Body of pancreas (tissue), 4 donors: ENCODE measurements at regions not wholly inside any gene's neighbourhood (a gene's known extent, or its start where the extent isn't known, plus 50 kb on each side); places are given as distances from the start of the nearest gene placed in this dataset.
"Not testable (repeated sequence)": the region's sequence is repeated elsewhere in the genome, so short reads cannot be mapped to it uniquely, and the experiment has no call there.

ENCODE experiments used
- CTCF ChIP-seq, 7 experiments: fragments of 450-650 bp in 4 of 7; fragments of 200-600 bp in 3 of 7; sonication (generic) in 3 of 7; IDR thresholded peaks; one replicate each; pipeline ENCODE4 v1.5.1; 2016 to 2019; ENCODE audit warnings: antibody characterized with exemption in 7 of 7
- POLR2A ChIP-seq, 3 donors: fragments of 450-650 bp; IDR thresholded peaks; one replicate each; pipeline ENCODE4 v1.6.1; 2016; ENCODE audit warnings: antibody characterized with exemption in 3 of 3, mild to moderate bottlenecking in 2 of 3

GRCh38 chr1:94292978-94293377, 55.6 kb upstream of the ARHGAP29 start:
- TF ChIP-seq CTCF, POLR2A (IDR thresholded peaks at IDR 0.05): not testable (repeated sequence)
